Activated B cell treated with CpG ODN at 0.5 μM for 24 hours (primary cell): ENCODE measurements at regions not wholly inside any gene's neighbourhood (a gene's known extent, or its start where the extent isn't known, plus 50 kb on each side); places are given as distances from the start of the nearest gene placed in this dataset.

ENCODE experiments used
- ATAC-seq: fragments of 200-7000 bp; cut with Tn5 transposase; one replicate; pipeline ENCODE4 v1.10.0; 2021; ENCODE audit warnings: low read depth, mild to moderate bottlenecking, moderate library complexity
- CTCF ChIA-PET: fragments of 350-600 bp; sonication (Branson Sonifier 250); formaldehyde crosslinking; loops from one replicate; lab custom pipeline; 2021; ENCODE audit warnings: antibody characterized with exemption; lab: Charles Lee
- POLR2A ChIA-PET: fragments of 350-600 bp; sonication (Branson Sonifier 250); formaldehyde crosslinking; loops from one replicate; lab custom pipeline; 2021; ENCODE audit warnings: antibody characterized with exemption; lab: Charles Lee
- DNase-seq: peaks from one replicate; pipeline ENCODE4 v3.0.0; 2022
- H3K27ac Mint-ChIP-seq: one replicate; pipeline ENCODE4 v1.8.0; 2020; ENCODE audit warnings: mixed read lengths
- H3K27me3 Mint-ChIP-seq: one replicate; pipeline ENCODE4 v1.8.0; 2021; ENCODE audit warnings: mixed read lengths
- H3K36me3 Mint-ChIP-seq: one replicate; pipeline ENCODE4 v1.8.0; 2021; ENCODE audit warnings: low read depth, mixed read lengths
- H3K4me1 Mint-ChIP-seq: one replicate; pipeline ENCODE4 v1.8.0; 2021; ENCODE audit warnings: mixed read lengths
- H3K4me3 Mint-ChIP-seq: one replicate; pipeline ENCODE4 v1.8.0; 2020; ENCODE audit warnings: mild to moderate bottlenecking, mixed read lengths
- H3K9me3 Mint-ChIP-seq: one replicate; pipeline ENCODE4 v1.8.0; 2020; ENCODE audit warnings: mixed read lengths
- CTCF ChIP-seq: fragments of 200-600 bp; IDR thresholded peaks from one replicate; pipeline ENCODE4 v1.8.0; 2022; ENCODE audit warnings: antibody characterized with exemption, mild to moderate bottlenecking
- intact Hi-C: fragments of 100-400 bp; cut with micrococcal nuclease; formaldehyde crosslinking; loops from one replicate; pipeline ENCODE4 v1.15.1; 2024

- no peak overlapping the region for H3K27ac Mint-ChIP-seq
- ChIA-PET POLR2A (no interaction called here), CTCF (no interaction called here)
- H3K4me3 Mint-ChIP-seq, result no peak overlapping the region
- no peak for TF ChIP-seq CTCF
- intact Hi-C loops, result no loop called here
- H3K9me3 Mint-ChIP-seq, result peaks cover 3% of the 10 kb centered on the region
- no peaks in the 10 kb centered on the region for H3K27me3 Mint-ChIP-seq
- ATAC-seq, result no peak
- no peaks in the 10 kb centered on the region for H3K36me3 Mint-ChIP-seq
- no peaks in the 10 kb centered on the region for H3K4me1 Mint-ChIP-seq
- no peak for DNase-seq
Measured at GRCh38 chr2:51335087-51336058, 303.4 kb upstream of the NRXN1 start.

- H3K27ac Mint-ChIP-seq, result no peak overlapping the region
- H3K27me3 Mint-ChIP-seq, result no peaks in the 10 kb centered on the region
- no peaks in the 10 kb centered on the region for H3K4me1 Mint-ChIP-seq
- ChIA-PET CTCF (no interaction called here), POLR2A (no interaction called here)
- DNase-seq (no peak), ATAC-seq (no peak)
- intact Hi-C loops, result no loop called here
- peaks cover 3% of the 10 kb centered on the region for H3K9me3 Mint-ChIP-seq
- no peaks in the 10 kb centered on the region for H3K36me3 Mint-ChIP-seq
- TF ChIP-seq CTCF, result no peak
- no peak overlapping the region for H3K4me3 Mint-ChIP-seq
Measured at GRCh38 chr2:51329512-51329911, 297.6 kb upstream of the NRXN1 start.

GRCh38 chr2:51324051-51324450 is 292.1 kb upstream of the NRXN1 start:
- no peak overlapping the region for H3K27ac Mint-ChIP-seq
- ChIA-PET CTCF (no interaction called here), POLR2A (no interaction called here)
- no peaks in the 10 kb centered on the region for H3K27me3 Mint-ChIP-seq
- H3K4me3 Mint-ChIP-seq, result no peak overlapping the region
- no peaks in the 10 kb centered on the region for H3K4me1 Mint-ChIP-seq
- intact Hi-C loops, result no loop called here
- TF ChIP-seq CTCF, result no peak
- H3K36me3 Mint-ChIP-seq, result no peaks in the 10 kb centered on the region
- no peak for ATAC-seq
- peaks cover 3% of the 10 kb centered on the region for H3K9me3 Mint-ChIP-seq
- no peak for DNase-seq

GRCh38 chr2:51322613-51323012 is 290.7 kb upstream of the NRXN1 start:
- no peaks in the 10 kb centered on the region for H3K4me1 Mint-ChIP-seq
- DNase-seq (no peak), ATAC-seq (no peak)
- no peak overlapping the region for H3K4me3 Mint-ChIP-seq
- no peak overlapping the region for H3K27ac Mint-ChIP-seq
- no peak for TF ChIP-seq CTCF
- ChIA-PET CTCF (no interaction called here), POLR2A (no interaction called here)
- peaks cover 3% of the 10 kb centered on the region for H3K9me3 Mint-ChIP-seq
- no peaks in the 10 kb centered on the region for H3K36me3 Mint-ChIP-seq
- no peaks in the 10 kb centered on the region for H3K27me3 Mint-ChIP-seq
- intact Hi-C loops, result no loop called here

GRCh38 chr2:51304311-51304710 is 272.4 kb upstream of the NRXN1 start:
- no peak for TF ChIP-seq CTCF
- Mint-ChIP-seq H3K27me3 (no peaks in the 10 kb centered on the region), H3K9me3 (peaks cover 3% of the 10 kb centered on the region), H3K36me3 (no peaks in the 10 kb centered on the region), H3K27ac (no peak overlapping the region), H3K4me3 (no peak overlapping the region), H3K4me1 (no peaks in the 10 kb centered on the region)
- DNase-seq (no peak), ATAC-seq (no peak)
- CTCF ChIA-PET, result no interaction called here
- POLR2A ChIA-PET, result no interaction called here
- intact Hi-C loops, result no loop called here
